ENCODE measurements at regions not wholly inside any gene's neighbourhood (a gene's known extent, or its start where the extent isn't known, plus 50 kb on each side); places are given as distances from the start of the nearest gene placed in this dataset.

GRCh38 chr2:225998116-225998515, 598.6 kb downstream of the NYAP2 start:
- DNase-seq (ENCODE audit: low read depth, low spot score), result no peak

GRCh38 chr2:225996462-225996828, 596.9 kb downstream of the NYAP2 start:
- no peak for DNase-seq (ENCODE audit: low read depth, low spot score)

- no peak for DNase-seq (ENCODE audit: low read depth, low spot score)
Measured at GRCh38 chr2:225995796-225996461, 596.4 kb downstream of the NYAP2 start.

GRCh38 chr2:225994748-225995405, 595.4 kb downstream of the NYAP2 start:
- DNase-seq (ENCODE audit: low read depth, low spot score), result no peak

GRCh38 chr2:225993430-225993829, 593.9 kb downstream of the NYAP2 start:
- DNase-seq (ENCODE audit: low read depth, low spot score), result no peak

- no peak for DNase-seq (ENCODE audit: low read depth, low spot score)
Measured at GRCh38 chr2:225989809-225990208, 590.3 kb downstream of the NYAP2 start.

- no peak for DNase-seq (ENCODE audit: low read depth, low spot score)
Measured at GRCh38 chr2:225980372-225980771, 580.9 kb downstream of the NYAP2 start.

- no peak for DNase-seq (ENCODE audit: low read depth, low spot score)
Measured at GRCh38 chr2:225971433-225971832, 571.9 kb downstream of the NYAP2 start.

GRCh38 chr2:225948903-225949302, 549.4 kb downstream of the NYAP2 start:
- peak; percentile 30 for DNase-seq (ENCODE audit: low read depth, low spot score)

- DNase-seq (ENCODE audit: low read depth, low spot score), result no peak
Measured at GRCh38 chr2:225938991-225939390, 539.5 kb downstream of the NYAP2 start.

GRCh38 chr2:225937625-225938187, 538.2 kb downstream of the NYAP2 start:
- DNase-seq (ENCODE audit: low read depth, low spot score), result no peak

GRCh38 chr2:225932811-225933413, 533.4 kb downstream of the NYAP2 start:
- DNase-seq (ENCODE audit: low read depth, low spot score), result no peak

- DNase-seq (ENCODE audit: low read depth, low spot score), result no peak
Measured at GRCh38 chr2:225930687-225931086, 531.2 kb downstream of the NYAP2 start.

- no peak for DNase-seq (ENCODE audit: low read depth, low spot score)
Measured at GRCh38 chr2:225920621-225921220, 521.2 kb downstream of the NYAP2 start.

GRCh38 chr2:225916692-225917091, 517.2 kb downstream of the NYAP2 start:
- no peak for DNase-seq (ENCODE audit: low read depth, low spot score)

GRCh38 chr2:225911019-225911418, 511.5 kb downstream of the NYAP2 start:
- DNase-seq (ENCODE audit: low read depth, low spot score), result no peak

GRCh38 chr2:225895126-225895525, 495.6 kb downstream of the NYAP2 start:
- DNase-seq (ENCODE audit: low read depth, low spot score), result no peak

GRCh38 chr2:225894236-225894980, 494.9 kb downstream of the NYAP2 start:
- no peak for DNase-seq (ENCODE audit: low read depth, low spot score)

GRCh38 chr2:225893151-225893550, 493.6 kb downstream of the NYAP2 start:
- DNase-seq (ENCODE audit: low read depth, low spot score), result no peak

- DNase-seq (ENCODE audit: low read depth, low spot score), result no peak
Measured at GRCh38 chr2:225891771-225892170, 492.3 kb downstream of the NYAP2 start.

- DNase-seq (ENCODE audit: low read depth, low spot score), result no peak
Measured at GRCh38 chr2:225891013-225891412, 491.5 kb downstream of the NYAP2 start.

GRCh38 chr2:225889452-225889851, 489.9 kb downstream of the NYAP2 start:
- DNase-seq (ENCODE audit: low read depth, low spot score), result no peak

Measured in iPS DF 19.7 (cell line).